Astrocyte (in vitro differentiated cells and primary cell): ENCODE measurements at regions not wholly inside any gene's neighbourhood (a gene's known extent, or its start where the extent isn't known, plus 50 kb on each side); places are given as distances from the start of the nearest gene placed in this dataset.

Experiments used
- DNase-seq: peaks from one replicate; pipeline ENCODE4 v3.0.0-alpha.2; 2010; ENCODE audit warnings: low read depth
- FAIRE-seq: peaks from 2 replicates; lab custom pipeline; 2011; peaks lifted over from hg19 to GRCh38; lab: Jason Lieb, UNC
- H2AFZ ChIP-seq: 2 replicates; pipeline ENCODE4 v1.6.0; 2012; ENCODE audit warnings: low read depth, low read length, inconsistent platforms
- H3K27ac ChIP-seq: 2 replicates; pipeline ENCODE4 v1.5.1; 2011; ENCODE audit warnings: low read depth, low read length, inconsistent platforms
- H3K27me3 ChIP-seq: 2 replicates; pipeline ENCODE4 v1.6.0; 2011; ENCODE audit warnings: low read length, inconsistent platforms; ENCODE audit not compliant: insufficient read depth
- H3K36me3 ChIP-seq: 2 replicates; pipeline ENCODE4 v1.5.1; 2011; ENCODE audit warnings: low read length, inconsistent platforms; ENCODE audit not compliant: insufficient read depth
- H3K4me1 ChIP-seq: 2 replicates; pipeline ENCODE4 v1.5.1; 2011; ENCODE audit warnings: low read length, inconsistent platforms; ENCODE audit not compliant: insufficient read depth
- H3K4me2 ChIP-seq: 2 replicates; pipeline ENCODE4 v1.6.0; 2012; ENCODE audit warnings: low read length, inconsistent platforms
- H3K4me3 ChIP-seq: 2 replicates; pipeline ENCODE4 v1.5.1; 2011; ENCODE audit warnings: low read depth, mild to moderate bottlenecking, low read length, inconsistent platforms; ENCODE audit not compliant: insufficient read depth
- H3K79me2 ChIP-seq: 2 replicates; pipeline ENCODE4 v1.6.0; 2012; ENCODE audit warnings: mild to moderate bottlenecking, low read length, inconsistent platforms; ENCODE audit not compliant: insufficient read depth
- H3K9ac ChIP-seq: 2 replicates; pipeline ENCODE4 v1.6.0; 2012; ENCODE audit warnings: mild to moderate bottlenecking, low read length, inconsistent platforms
- H3K9me3 ChIP-seq: 2 replicates; pipeline ENCODE4 v1.5.1; 2012; ENCODE audit warnings: low read depth, mild to moderate bottlenecking, low read length, inconsistent platforms; ENCODE audit not compliant: insufficient read depth
- H4K20me1 ChIP-seq: 2 replicates; pipeline ENCODE4 v1.6.0; 2012; ENCODE audit warnings: low read length, inconsistent platforms; ENCODE audit not compliant: insufficient read depth
- H3K27ac Mint-ChIP-seq: one replicate; pipeline ENCODE4 v1.8.0; 2021; ENCODE audit warnings: mild to moderate bottlenecking, mixed read lengths; ENCODE audit not compliant: unreplicated experiment
- H3K27me3 Mint-ChIP-seq: one replicate; pipeline ENCODE4 v1.8.0; 2021; ENCODE audit warnings: low read depth, mixed read lengths; ENCODE audit not compliant: unreplicated experiment
- H3K36me3 Mint-ChIP-seq: one replicate; pipeline ENCODE4 v1.8.0; 2021; ENCODE audit warnings: low read depth, mixed read lengths; ENCODE audit not compliant: unreplicated experiment
- H3K4me1 Mint-ChIP-seq: one replicate; pipeline ENCODE4 v1.8.0; 2021; ENCODE audit warnings: low read depth, mixed read lengths; ENCODE audit not compliant: unreplicated experiment
- H3K4me3 Mint-ChIP-seq: one replicate; pipeline ENCODE4 v1.8.0; 2021; ENCODE audit warnings: mild to moderate bottlenecking, moderate library complexity, mixed read lengths; ENCODE audit not compliant: unreplicated experiment
- H3K9me3 Mint-ChIP-seq: one replicate; pipeline ENCODE4 v1.8.0; 2021; ENCODE audit warnings: mild to moderate bottlenecking, mixed read lengths; ENCODE audit not compliant: unreplicated experiment
- CTCF ChIP-seq: IDR thresholded peaks from 2 replicates; pipeline ENCODE4 v1.5.1; 2011; ENCODE audit warnings: low read depth, mild to moderate bottlenecking, inconsistent platforms, low read length, moderate library complexity; ENCODE audit not compliant: insufficient read depth
- EZH2 ChIP-seq: IDR thresholded peaks from 2 replicates; pipeline ENCODE4 v1.6.1; 2012; ENCODE audit warnings: mild to moderate bottlenecking, low read length, inconsistent platforms; ENCODE audit not compliant: insufficient read depth

- H3K27me3 ChIP-seq: peaks cover 2% of the 10 kb centered on the region
- no peak overlapping the region for H3K4me3 ChIP-seq
- H3K36me3 Mint-ChIP-seq: no peaks in the 10 kb centered on the region
- H3K9ac ChIP-seq: no peak overlapping the region
- H3K9me3 Mint-ChIP-seq: peaks cover 3% of the 10 kb centered on the region
- H3K9me3 ChIP-seq: no peaks in the 10 kb centered on the region
- H3K4me1 Mint-ChIP-seq: peaks cover 40% of the 10 kb centered on the region
- H3K4me2 ChIP-seq: no peak overlapping the region
- no peaks in the 10 kb centered on the region for H4K20me1 ChIP-seq
- H3K27ac Mint-ChIP-seq: no peak overlapping the region
- H3K4me1 ChIP-seq: peaks cover 28% of the 10 kb centered on the region
- no peaks in the 10 kb centered on the region for H3K79me2 ChIP-seq
- H3K27ac ChIP-seq: no peak overlapping the region
- TF ChIP-seq CTCF: no peak
- TF ChIP-seq EZH2: no peak
- H3K4me3 Mint-ChIP-seq: no peak overlapping the region
- no peaks in the 10 kb centered on the region for H3K27me3 Mint-ChIP-seq
- no peaks in the 10 kb centered on the region for H3K36me3 ChIP-seq
- H2AFZ ChIP-seq: no peak overlapping the region
- DNase-seq (no peak), FAIRE-seq (no peak)
Observed at GRCh38 chr2:215790523-215791421, 222.6 kb downstream of the MREG start.

- no peak for TF ChIP-seq CTCF
- no peak for TF ChIP-seq EZH2
- H4K20me1 ChIP-seq: no peaks in the 10 kb centered on the region
- no peak overlapping the region for H3K27ac ChIP-seq
- no peak overlapping the region for H3K9ac ChIP-seq
- peaks cover 2% of the 10 kb centered on the region for H3K36me3 Mint-ChIP-seq
- H2AFZ ChIP-seq: no peak overlapping the region
- no peaks in the 10 kb centered on the region for H3K36me3 ChIP-seq
- H3K4me3 Mint-ChIP-seq: no peak overlapping the region
- H3K4me1 ChIP-seq: peaks cover 13% of the 10 kb centered on the region
- no peaks in the 10 kb centered on the region for H3K9me3 ChIP-seq
- H3K4me1 Mint-ChIP-seq: peaks cover 27% of the 10 kb centered on the region
- no peak overlapping the region for H3K4me2 ChIP-seq
- H3K27me3 Mint-ChIP-seq: no peaks in the 10 kb centered on the region
- FAIRE-seq: no peak
- no peak overlapping the region for H3K4me3 ChIP-seq
- peaks cover 2% of the 10 kb centered on the region for H3K27me3 ChIP-seq
- peaks cover 3% of the 10 kb centered on the region for H3K9me3 Mint-ChIP-seq
- H3K27ac Mint-ChIP-seq: no peak overlapping the region
- no peak for DNase-seq
- H3K79me2 ChIP-seq: no peaks in the 10 kb centered on the region
Observed at GRCh38 chr2:215787565-215788178, 225.7 kb downstream of the MREG start.

- no peaks in the 10 kb centered on the region for H3K27me3 Mint-ChIP-seq
- Histone ChIP-seq H3K4me1 (peaks cover 13% of the 10 kb centered on the region), H3K9ac (no peak overlapping the region), H3K36me3 (no peaks in the 10 kb centered on the region), H3K27me3 (peaks cover 2% of the 10 kb centered on the region), H2AFZ (no peak overlapping the region), H4K20me1 (no peaks in the 10 kb centered on the region), H3K4me3 (no peak overlapping the region), H3K79me2 (no peaks in the 10 kb centered on the region), H3K27ac (no peak overlapping the region), H3K4me2 (no peak overlapping the region), H3K9me3 (no peaks in the 10 kb centered on the region)
- FAIRE-seq (no peak), DNase-seq (no peak)
- TF ChIP-seq EZH2 (no peak), CTCF (no peak)
- no peak overlapping the region for H3K4me3 Mint-ChIP-seq
- H3K27ac Mint-ChIP-seq: no peak overlapping the region
- H3K9me3 Mint-ChIP-seq: peaks cover 3% of the 10 kb centered on the region
- peaks cover 2% of the 10 kb centered on the region for H3K36me3 Mint-ChIP-seq
- peaks cover 28% of the 10 kb centered on the region for H3K4me1 Mint-ChIP-seq
Observed at GRCh38 chr2:215787025-215787424, 226.3 kb downstream of the MREG start.
